CD14-positive monocyte (primary cell): ENCODE measurements at regions not wholly inside any gene's neighbourhood (a gene's known extent, or its start where the extent isn't known, plus 50 kb on each side); places are given as distances from the start of the nearest gene placed in this dataset.

Experiments used
- DNase-seq, 3 donors: peaks; one replicate each; pipeline ENCODE4 v3.0.0-alpha.2; 2011 to 2022
- H2AFZ ChIP-seq: 2 replicates; pipeline ENCODE4 v1.6.0; 2012; ENCODE audit warnings: mild to moderate bottlenecking, low read depth, low read length, inconsistent platforms; ENCODE audit not compliant: insufficient read depth, poor library complexity, severe bottlenecking
- H3K27ac ChIP-seq, 2 donors: 1 replicate in 1 of 2; 2 replicates in 1 of 2; pipeline ENCODE4 v1.5.1; 2012 to 2013; ENCODE audit warnings: low read length in 2 of 2, control low read depth in 1 of 2, inconsistent platforms in 1 of 2, low read depth in 1 of 2, mild to moderate bottlenecking in 1 of 2
- H3K27me3 ChIP-seq, 2 donors: one replicate each; pipeline versions ENCODE4 v1.6.0 to v1.6.1; 2011 to 2013; ENCODE audit warnings: low read length in 2 of 2; ENCODE audit not compliant: control insufficient read depth in 2 of 2, insufficient read depth in 2 of 2
- H3K36me3 ChIP-seq, 2 donors: replicated peaks in 1 of 2; 1 replicate in 1 of 2; 2 replicates in 1 of 2; pipeline versions ENCODE4 v1.5.1 to v1.6.1; 2012 to 2013; ENCODE audit warnings: low read length in 2 of 2, control low read depth in 1 of 2, inconsistent platforms in 1 of 2, mild to moderate bottlenecking in 1 of 2; ENCODE audit not compliant: insufficient read depth in 2 of 2, control insufficient read depth in 1 of 2
- H3K4me1 ChIP-seq, 2 donors: 1 replicate in 1 of 2; 2 replicates in 1 of 2; pipeline versions ENCODE4 v1.5.1 to v1.6.1; 2012 to 2013; ENCODE audit warnings: low read length in 2 of 2, control low read depth in 1 of 2, inconsistent platforms in 1 of 2, mild to moderate bottlenecking in 1 of 2, moderate library complexity in 1 of 2; ENCODE audit not compliant: insufficient read depth in 2 of 2, control insufficient read depth in 1 of 2
- H3K4me2 ChIP-seq: replicated peaks from 2 replicates; pipeline ENCODE3; 2012; ENCODE audit warnings: low read length, moderate library complexity, mild to moderate bottlenecking; ENCODE audit not compliant: poor library complexity, severe bottlenecking; ENCODE audit errors: extremely low read depth
- H3K4me3 ChIP-seq, 3 experiments: fragments of 200-600 bp in 1 of 3; sonication (generic) in 1 of 3; replicated peaks in 1 of 3; 1 replicate in 2 of 3; 2 replicates in 1 of 3; pipeline ENCODE4 v1.5.1; 2011 to 2013; ENCODE audit warnings: low read length in 3 of 3, mild to moderate bottlenecking in 3 of 3, control low read depth in 2 of 3, low read depth in 2 of 3, inconsistent platforms in 1 of 3, moderate library complexity in 1 of 3
- H3K79me2 ChIP-seq: 2 replicates; pipeline ENCODE4 v1.6.0; 2012; ENCODE audit warnings: mild to moderate bottlenecking, control low read depth, inconsistent platforms, low read length, moderate library complexity; ENCODE audit not compliant: insufficient read depth
- H3K9ac ChIP-seq: 2 replicates; pipeline ENCODE4 v1.6.0; 2017; ENCODE audit warnings: low read length, mild to moderate bottlenecking; ENCODE audit not compliant: insufficient read depth, poor library complexity, severe bottlenecking
- H3K9me3 ChIP-seq, 2 donors: replicated peaks in 1 of 2; 1 replicate in 1 of 2; 2 replicates in 1 of 2; pipeline versions ENCODE4 v1.5.1 to v1.6.1; 2012 to 2013; ENCODE audit warnings: low read length in 2 of 2, control low read depth in 1 of 2; ENCODE audit not compliant: control insufficient read depth in 1 of 2, insufficient read depth in 1 of 2
- H4K20me1 ChIP-seq: 2 replicates; pipeline ENCODE4 v1.6.0; 2012; ENCODE audit warnings: mild to moderate bottlenecking, low read length, control low read depth, moderate library complexity; ENCODE audit not compliant: insufficient read depth
- H3K27ac Mint-ChIP-seq, 7 donors: one replicate each; pipeline ENCODE4 v1.8.0; 2020; ENCODE audit warnings: mild to moderate bottlenecking in 7 of 7, mixed read lengths in 7 of 7, moderate library complexity in 6 of 7, inconsistent platforms in 2 of 7
- H3K27me3 Mint-ChIP-seq, 3 donors: one replicate each; pipeline ENCODE4 v1.8.0; 2021 to 2022; ENCODE audit warnings: low read depth in 3 of 3, mild to moderate bottlenecking in 3 of 3, mixed read lengths in 3 of 3, moderate library complexity in 3 of 3, inconsistent platforms in 1 of 3
- H3K36me3 Mint-ChIP-seq, 2 donors: one replicate each; pipeline ENCODE4 v1.8.0; 2020; ENCODE audit warnings: mixed read lengths in 2 of 2, inconsistent platforms in 1 of 2, mild to moderate bottlenecking in 1 of 2
- H3K4me1 Mint-ChIP-seq: one replicate; pipeline ENCODE4 v1.8.0; 2020; ENCODE audit warnings: mild to moderate bottlenecking, mixed read lengths
- H3K4me3 Mint-ChIP-seq, 2 donors: one replicate each; pipeline ENCODE4 v1.8.0; 2020; ENCODE audit warnings: mild to moderate bottlenecking in 2 of 2, mixed read lengths in 2 of 2, moderate library complexity in 1 of 2
- H3K9me3 Mint-ChIP-seq, 7 donors: one replicate each; pipeline ENCODE4 v1.8.0; 2020 to 2022; ENCODE audit warnings: mixed read lengths in 7 of 7, mild to moderate bottlenecking in 6 of 7, moderate library complexity in 6 of 7, inconsistent platforms in 2 of 7
- CTCF ChIP-seq: fragments of 200-600 bp; IDR thresholded peaks from one replicate; pipeline ENCODE4 v1.8.0; 2022; ENCODE audit warnings: antibody characterized with exemption, mild to moderate bottlenecking
- WGBS: methylation state at CpG from one replicate; pipeline ENCODE4 v1.1.5; 2013; ENCODE audit warnings: missing lambda C conversion rate; ENCODE audit not compliant: insufficient coverage; 5-methylcytosine and 5-hydroxymethylcytosine counted together
- intact Hi-C, 2 donors: fragments of 100-400 bp; cut with micrococcal nuclease; formaldehyde crosslinking; loops; one replicate each; pipeline versions ENCODE4 v1.15.0 to v1.15.1; 2023

- Histone ChIP-seq H3K4me1 (no peaks in the 10 kb centered on the region), H3K9me3 (no peaks in the 10 kb centered on the region), H3K9ac (no peak overlapping the region), H4K20me1 (no peaks in the 10 kb centered on the region), H2AFZ (no peak overlapping the region), H3K36me3 (no peaks in the 10 kb centered on the region), H3K79me2 (no peaks in the 10 kb centered on the region), H3K27me3 (no peaks in the 10 kb centered on the region), H3K4me2 (no peak overlapping the region), H3K4me3 (no peak overlapping the region), H3K27ac (no peak overlapping the region)
- peaks cover 0 to 2% (median 0%) of the 10 kb centered on the region in 7 donors for H3K9me3 Mint-ChIP-seq
- H3K4me3 Mint-ChIP-seq, result no peak overlapping the region
- intact Hi-C loops, result no loop called here
- H3K36me3 Mint-ChIP-seq, result no peaks in the 10 kb centered on the region
- H3K27me3 Mint-ChIP-seq, result no peaks in the 10 kb centered on the region
- WGBS, result no CpG with 5 or more reads among the region's 1 CpG
- no peak overlapping the region for H3K27ac Mint-ChIP-seq
- no peak for DNase-seq
- no peaks in the 10 kb centered on the region for H3K4me1 Mint-ChIP-seq
- no peak for TF ChIP-seq CTCF
These were observed 590.3 kb upstream of the CHAC2 start for GRCh38 chr2:53177327-53177726.

GRCh38 chr2:53174539-53174938, 593.1 kb upstream of the CHAC2 start:
- no peaks in the 10 kb centered on the region for H3K27me3 ChIP-seq
- no peak for DNase-seq
- no CpG with 5 or more reads among the region's 1 CpG for WGBS
- no peak overlapping the region for H3K4me3 Mint-ChIP-seq
- peaks cover 0 to 4% (median 0%) of the 10 kb centered on the region in 7 donors for H3K9me3 Mint-ChIP-seq
- H3K4me1 Mint-ChIP-seq, result no peaks in the 10 kb centered on the region
- H3K4me1 ChIP-seq, result no peaks in the 10 kb centered on the region
- no peak for TF ChIP-seq CTCF
- H4K20me1 ChIP-seq, result no peaks in the 10 kb centered on the region
- H2AFZ ChIP-seq, result no peak overlapping the region
- no peaks in the 10 kb centered on the region for H3K79me2 ChIP-seq
- H3K4me2 ChIP-seq, result no peak overlapping the region
- H3K36me3 ChIP-seq, result no peaks in the 10 kb centered on the region
- peaks cover 0 to 6% of the 10 kb centered on the region in 2 donors for H3K9me3 ChIP-seq
- H3K27me3 Mint-ChIP-seq, result no peaks in the 10 kb centered on the region
- H3K27ac ChIP-seq, result no peak overlapping the region
- intact Hi-C loops, result no loop called here
- no peak overlapping the region for H3K9ac ChIP-seq
- H3K27ac Mint-ChIP-seq, result no peak overlapping the region
- H3K36me3 Mint-ChIP-seq, result no peaks in the 10 kb centered on the region
- no peak overlapping the region for H3K4me3 ChIP-seq
